ENCODE measurements at regions not wholly inside any gene's neighbourhood (a gene's known extent, or its start where the extent isn't known, plus 50 kb on each side); places are given as distances from the start of the nearest gene placed in this dataset.

- intact Hi-C loops (cut with micrococcal nuclease) = no loop called here
These were observed 546.5 kb upstream of the SEMA3D start for GRCh38 chr7:85733169-85733915.

GRCh38 chr7:85730012-85730411 is 543.2 kb upstream of the SEMA3D start:
- intact Hi-C loops (cut with micrococcal nuclease) = no loop called here

- intact Hi-C loops (cut with micrococcal nuclease) = no loop called here
These were observed 538.2 kb upstream of the SEMA3D start for GRCh38 chr7:85725026-85725425.

DNA sequence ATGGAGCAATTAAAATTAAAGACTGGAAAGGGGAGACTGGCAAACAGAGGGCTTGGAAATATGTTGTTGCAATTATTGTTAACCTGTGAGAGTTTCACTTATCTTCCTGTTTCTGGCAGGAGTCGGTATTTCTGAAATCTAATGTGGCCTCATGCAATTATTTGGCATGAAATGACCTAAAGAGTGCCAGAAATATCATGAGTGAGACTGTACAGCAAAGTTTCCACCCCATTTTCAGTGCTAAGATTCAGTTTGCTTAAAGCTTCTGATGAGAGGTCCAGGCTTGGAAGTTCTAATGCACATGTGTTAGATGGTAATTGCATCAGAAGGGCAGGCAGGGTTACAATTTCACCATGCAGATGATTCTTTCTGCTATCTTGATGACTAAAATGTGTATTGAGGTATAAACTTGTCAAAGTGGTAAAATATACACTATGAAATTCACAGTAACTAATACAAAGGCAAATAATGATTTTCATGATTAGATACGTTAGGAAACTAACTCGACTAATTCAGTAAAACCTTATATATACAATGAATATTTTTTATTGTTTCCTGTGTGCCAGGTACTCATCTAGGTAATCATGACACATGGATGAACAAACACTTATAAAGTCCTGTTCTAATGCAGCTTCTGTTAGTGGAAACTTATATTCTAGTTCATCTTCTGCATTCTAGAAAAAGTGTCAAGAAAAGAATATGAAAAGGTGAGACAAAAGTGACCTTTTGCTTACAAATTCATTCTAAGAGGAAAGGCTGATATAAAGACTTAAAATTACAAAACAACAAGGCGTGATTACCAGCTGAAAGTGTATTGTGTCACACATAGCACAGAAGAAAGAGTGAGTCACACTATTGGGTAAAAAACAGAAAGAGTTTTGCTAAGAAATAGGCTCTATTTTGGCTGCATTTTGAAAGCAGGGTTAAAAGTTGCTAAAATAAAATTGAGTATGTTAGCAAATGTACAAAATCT is 533.4 kb upstream of the SEMA3D start:
- intact Hi-C loops (cut with micrococcal nuclease) = no loop called here

GRCh38 chr7:85716353-85716752 is 529.5 kb upstream of the SEMA3D start:
- intact Hi-C loops (cut with micrococcal nuclease) = no loop called here

GRCh38 chr7:85714951-85715350 is 528.1 kb upstream of the SEMA3D start:
- intact Hi-C loops (cut with micrococcal nuclease) = no loop called here

- intact Hi-C loops (cut with micrococcal nuclease) = no loop called here
These were observed 527.3 kb upstream of the SEMA3D start for GRCh38 chr7:85714043-85714578.

GRCh38 chr7:85713171-85713570 is 526.3 kb upstream of the SEMA3D start:
- intact Hi-C loops (cut with micrococcal nuclease) = no loop called here

- intact Hi-C loops (cut with micrococcal nuclease) = no loop called here
These were observed 525.0 kb upstream of the SEMA3D start for GRCh38 chr7:85711894-85712293.

- intact Hi-C loops (cut with micrococcal nuclease) = no loop called here
These were observed 524.1 kb upstream of the SEMA3D start for GRCh38 chr7:85710960-85711359.

GRCh38 chr7:85708221-85708620 is 521.4 kb upstream of the SEMA3D start:
- intact Hi-C loops (cut with micrococcal nuclease) = no loop called here

DNA sequence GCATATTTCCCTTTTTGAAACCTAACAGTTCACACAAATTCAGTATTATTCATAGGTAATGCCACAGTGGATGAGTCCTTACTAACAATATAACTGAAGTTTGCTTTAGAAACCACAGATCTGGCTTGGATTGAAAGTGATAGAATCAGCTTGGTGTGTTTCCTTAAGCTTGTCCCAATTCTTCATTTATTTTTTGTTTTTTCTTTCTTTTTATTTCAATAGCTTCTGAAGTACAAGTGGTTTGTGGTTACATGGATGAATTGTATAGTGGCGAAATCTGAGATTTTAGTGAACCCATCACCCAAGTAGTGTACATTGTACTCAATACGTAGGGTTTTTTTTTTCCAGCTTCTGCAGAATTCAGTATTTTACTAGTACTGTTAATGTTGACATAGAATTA is 518.2 kb upstream of the SEMA3D start:
- intact Hi-C loops (cut with micrococcal nuclease) = no loop called here

DNA sequence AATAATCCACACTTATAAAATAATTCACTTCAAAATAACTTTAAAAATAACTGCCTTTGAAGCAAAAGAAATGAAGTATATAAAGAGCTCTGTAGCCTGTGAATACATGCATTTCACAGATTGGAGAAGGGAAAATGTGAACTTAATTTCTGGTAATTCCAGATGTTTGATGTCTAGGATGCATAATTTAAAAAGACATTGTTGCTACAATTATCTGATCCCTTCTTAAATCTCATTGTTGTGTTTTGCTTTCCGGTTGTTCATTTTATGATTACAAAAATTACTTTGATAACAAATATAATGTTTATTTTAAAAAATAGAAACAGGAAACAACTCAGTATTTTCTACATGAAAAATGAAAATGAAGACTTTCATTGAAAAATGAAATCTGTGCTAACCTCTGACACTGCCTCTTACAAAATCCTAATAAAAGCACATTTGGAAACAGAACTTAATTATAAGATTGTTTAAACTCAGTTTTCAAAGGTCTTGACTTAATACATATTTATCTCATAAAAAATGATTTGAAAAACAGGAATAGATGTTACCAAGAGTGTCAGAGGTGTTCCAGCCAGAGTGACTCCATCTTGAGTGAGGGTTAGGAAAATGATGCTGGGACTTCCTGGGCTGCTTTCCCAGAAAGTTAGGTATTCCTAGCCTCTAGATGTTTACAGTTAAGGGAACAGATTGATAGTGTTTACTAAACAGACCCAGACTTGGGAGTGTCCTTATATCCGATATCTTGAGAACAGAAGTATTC is 516.6 kb upstream of the SEMA3D start:
- intact Hi-C loops (cut with micrococcal nuclease) = no loop called here

GRCh38 chr7:85702348-85702747 is 515.5 kb upstream of the SEMA3D start:
- intact Hi-C loops (cut with micrococcal nuclease) = no loop called here

- intact Hi-C loops (cut with micrococcal nuclease) = no loop called here
These were observed 512.6 kb upstream of the SEMA3D start for GRCh38 chr7:85699482-85699881.

DNA sequence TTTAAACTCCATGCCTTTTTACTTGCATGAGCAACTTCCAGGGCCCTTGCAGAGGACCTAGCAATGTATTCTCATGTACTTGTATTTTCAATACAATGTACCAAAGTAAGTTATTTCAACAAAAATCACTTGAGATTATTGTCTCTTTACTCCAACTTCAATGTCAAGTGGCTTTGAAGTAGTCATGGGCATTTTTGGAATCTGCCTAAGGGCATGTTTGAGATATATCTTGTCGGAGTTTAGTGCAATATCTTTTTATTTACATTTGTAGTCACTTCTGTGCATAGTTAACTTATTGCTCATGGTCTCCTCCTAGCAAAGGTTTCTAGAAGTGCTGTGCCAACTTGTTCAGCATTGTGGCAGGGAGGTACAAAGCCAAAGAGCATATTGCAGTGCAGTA is 508.7 kb upstream of the SEMA3D start:
- intact Hi-C loops (cut with micrococcal nuclease) = no loop called here

DNA sequence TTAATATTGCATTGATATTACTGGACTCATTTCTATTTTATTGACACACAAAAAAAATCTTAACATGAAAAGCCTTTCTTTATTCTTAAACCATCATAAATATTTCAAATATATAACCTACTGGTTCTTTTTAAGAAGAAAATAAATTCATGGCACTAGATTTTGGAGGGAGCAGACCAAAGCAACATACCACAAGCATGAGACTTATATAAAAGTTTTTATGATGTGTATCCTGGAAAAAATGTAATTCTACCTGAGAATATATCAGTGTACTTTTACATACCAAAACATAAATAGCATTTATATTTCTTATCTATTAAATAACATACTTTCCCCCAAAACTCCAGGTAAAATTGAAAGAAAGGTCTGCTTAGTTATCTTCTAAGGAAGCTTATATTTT is 508.2 kb upstream of the SEMA3D start:
- intact Hi-C loops (cut with micrococcal nuclease) = no loop called here

DNA sequence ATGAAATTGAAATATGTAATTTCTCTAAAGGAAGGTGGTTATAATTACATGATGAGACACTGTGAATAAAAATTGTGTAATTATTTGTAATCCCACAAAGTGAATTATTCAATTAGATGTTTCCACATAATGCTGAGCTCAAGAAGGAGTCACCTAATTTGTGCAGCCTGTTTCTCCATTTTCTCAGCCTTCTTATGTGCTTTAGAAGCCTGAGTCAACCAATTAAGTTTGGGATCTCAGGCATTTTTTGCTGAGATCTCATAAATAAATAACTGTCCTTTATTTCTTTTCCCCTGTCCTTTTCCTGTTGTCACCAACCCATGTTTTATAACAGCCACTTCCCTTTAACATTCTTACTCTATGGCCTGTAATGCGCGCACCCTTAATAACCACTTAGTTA is 506.5 kb upstream of the SEMA3D start:
- intact Hi-C loops (cut with micrococcal nuclease) = no loop called here

- intact Hi-C loops (cut with micrococcal nuclease) = no loop called here
These were observed 501.9 kb upstream of the SEMA3D start for GRCh38 chr7:85688712-85689111.

DNA sequence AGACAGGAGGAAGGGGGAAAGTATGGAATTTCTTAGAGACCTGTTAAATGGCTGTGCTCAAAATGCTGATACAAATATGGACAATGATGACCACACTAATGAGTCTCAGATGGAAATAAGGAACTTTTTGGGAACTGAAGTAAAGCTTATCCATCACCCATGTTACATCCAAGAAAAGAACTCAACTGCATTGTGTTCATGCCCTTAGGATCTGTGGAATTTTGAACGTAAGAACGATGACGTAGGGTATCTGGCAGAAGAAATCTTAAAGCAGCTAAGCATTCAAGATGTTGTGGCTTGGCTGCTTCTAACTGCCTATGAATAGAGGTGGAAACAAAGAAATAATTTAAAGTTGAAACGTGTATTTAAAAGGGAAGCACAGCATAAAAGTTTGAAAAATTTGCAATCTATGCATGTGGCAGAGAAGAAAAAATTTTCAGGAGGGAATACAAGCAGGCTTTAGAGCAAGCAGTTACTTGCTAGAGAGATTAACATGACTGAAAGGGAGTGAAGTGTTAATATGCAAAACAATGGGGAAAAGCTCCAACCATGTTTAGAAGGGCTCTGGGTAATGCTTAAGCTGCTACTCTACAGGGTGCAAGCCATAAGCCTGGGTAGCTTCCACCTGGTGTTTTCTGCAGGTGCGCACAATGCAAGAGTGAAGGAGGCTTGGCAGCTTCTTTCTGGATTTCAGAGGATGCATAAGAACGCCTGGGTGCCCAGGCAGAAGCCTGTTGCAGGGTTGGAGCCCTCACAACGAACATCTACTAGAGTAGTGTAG is 499.7 kb upstream of the SEMA3D start:
- intact Hi-C loops (cut with micrococcal nuclease) = no loop called here

GRCh38 chr7:85685901-85686300 is 499.0 kb upstream of the SEMA3D start:
- intact Hi-C loops (cut with micrococcal nuclease) = no loop called here

Data from T-helper 2 cell treated with Interferon-gamma antibody and Interleukin-4, amounts not matched to agents 100 ng/mL and 5 ng/mL, for 36 hours (primary cell).